ENCODE measurements at regions not wholly inside any gene's neighbourhood (a gene's known extent, or its start where the extent isn't known, plus 50 kb on each side); places are given as distances from the start of the nearest gene placed in this dataset.

- no peak for DNase-seq (ENCODE audit: low spot score)
These were observed 96.2 kb upstream of the TSHZ3 start for GRCh38 chr19:31445406-31445805.

GRCh38 chr19:31448221-31448657, 99.0 kb upstream of the TSHZ3 start:
- DNase-seq (ENCODE audit: low spot score), result no peak

- no peak for DNase-seq (ENCODE audit: low spot score)
These were observed 100.1 kb upstream of the TSHZ3 start for GRCh38 chr19:31449379-31449778.

- no peak for DNase-seq (ENCODE audit: low spot score)
These were observed 101.5 kb upstream of the TSHZ3 start for GRCh38 chr19:31450696-31451095.

GRCh38 chr19:31451686-31452330, 102.6 kb upstream of the TSHZ3 start:
- no peak for DNase-seq (ENCODE audit: low spot score)

GRCh38 chr19:31459430-31459829, 110.2 kb upstream of the TSHZ3 start:
- no peak for DNase-seq (ENCODE audit: low spot score)

GRCh38 chr19:31461814-31462539, 112.7 kb upstream of the TSHZ3 start:
- no peak for DNase-seq (ENCODE audit: low spot score)

GRCh38 chr19:31470229-31470939, 121.1 kb upstream of the TSHZ3 start:
- no peak for DNase-seq (ENCODE audit: low spot score)

- DNase-seq (ENCODE audit: low spot score), result no peak
These were observed 121.7 kb upstream of the TSHZ3 start for GRCh38 chr19:31470952-31471351.

- no peak for DNase-seq (ENCODE audit: low spot score)
These were observed 129.0 kb upstream of the TSHZ3 start for GRCh38 chr19:31478241-31478640.

GRCh38 chr19:31483226-31483857, 134.1 kb upstream of the TSHZ3 start:
- DNase-seq (ENCODE audit: low spot score), result no peak

- peak; percentile 19 for DNase-seq (ENCODE audit: low spot score)
These were observed 135.7 kb upstream of the TSHZ3 start for GRCh38 chr19:31484858-31485410.

GRCh38 chr19:31485472-31485871, 136.2 kb upstream of the TSHZ3 start:
- no peak for DNase-seq (ENCODE audit: low spot score)

- DNase-seq (ENCODE audit: low spot score), result no peak
These were observed 142.0 kb upstream of the TSHZ3 start for GRCh38 chr19:31491242-31491641.

- no peak for DNase-seq (ENCODE audit: low spot score)
These were observed 142.8 kb upstream of the TSHZ3 start for GRCh38 chr19:31492050-31492449.

GRCh38 chr19:31496076-31496475, 146.8 kb upstream of the TSHZ3 start:
- DNase-seq (ENCODE audit: low spot score), result no peak

- no peak for DNase-seq (ENCODE audit: low spot score)
These were observed 148.5 kb upstream of the TSHZ3 start for GRCh38 chr19:31497709-31498108.

- DNase-seq (ENCODE audit: low spot score), result no peak
These were observed 149.5 kb upstream of the TSHZ3 start for GRCh38 chr19:31498781-31499180.

GRCh38 chr19:31499281-31500196, 150.3 kb upstream of the TSHZ3 start:
- DNase-seq (ENCODE audit: low spot score), result no peak

GRCh38 chr19:31500197-31500830, 151.1 kb upstream of the TSHZ3 start:
- no peak for DNase-seq (ENCODE audit: low spot score)

Data from HT-29 (cell line).